Stimulated activated CD4-positive, alpha-beta T cell treated with anti-CD3 and anti-CD28 coated beads, Interleukin-1b, Interleukin-23, amount 100 ng/mL, for 1 hour (primary cell): ENCODE measurements at regions not wholly inside any gene's neighbourhood (a gene's known extent, or its start where the extent isn't known, plus 50 kb on each side); places are given as distances from the start of the nearest gene placed in this dataset.
"Not testable (repeated sequence)": the region's sequence is repeated elsewhere in the genome, so short reads cannot be mapped to it uniquely, and the experiment has no call there.

Source experiments
- DNase-seq, 2 donors: peaks; one replicate each; pipeline ENCODE4 v3.0.0-alpha.2; 2020; ENCODE audit warnings: low read depth in 2 of 2

GRCh38 chr10:43854007-43854406, 205.3 kb upstream of the ZNF32 start:
- no peak for DNase-seq

GRCh38 chr10:43853369-43853768, 204.7 kb upstream of the ZNF32 start:
- no peak for DNase-seq

GRCh38 chr10:43852644-43853214, 204.0 kb upstream of the ZNF32 start:
- no peak for DNase-seq

- DNase-seq = no peak
Measured at GRCh38 chr10:43852149-43852548, 203.5 kb upstream of the ZNF32 start.

- DNase-seq = no peak
Measured at GRCh38 chr10:43851030-43851429, 202.3 kb upstream of the ZNF32 start.

- DNase-seq = no peak
Measured at GRCh38 chr10:43849551-43849950, 200.9 kb upstream of the ZNF32 start.

GRCh38 chr10:43846968-43847367, 198.3 kb upstream of the ZNF32 start:
- DNase-seq = no peak

- peak in 1 of 2 donors; percentile 5 for DNase-seq
Measured at GRCh38 chr10:43846187-43846680, 197.6 kb upstream of the ZNF32 start.

- DNase-seq = no peak
Measured at GRCh38 chr10:43845121-43845520, 196.4 kb upstream of the ZNF32 start.

GRCh38 chr10:43844221-43844620, 195.5 kb upstream of the ZNF32 start:
- DNase-seq = no peak

GRCh38 chr10:43843321-43844101, 194.8 kb upstream of the ZNF32 start:
- no peak for DNase-seq

- no peak for DNase-seq
Measured at GRCh38 chr10:43842496-43842895, 193.8 kb upstream of the ZNF32 start.

- no peak for DNase-seq
Measured at GRCh38 chr10:43842072-43842471, 193.4 kb upstream of the ZNF32 start.

- DNase-seq = no peak
Measured at GRCh38 chr10:43839973-43840372, 191.3 kb upstream of the ZNF32 start.

GRCh38 chr10:43834751-43835150, 186.1 kb upstream of the ZNF32 start:
- not testable (repeated sequence) for DNase-seq

- DNase-seq = no peak
Measured at GRCh38 chr10:43827853-43828252, 179.2 kb upstream of the ZNF32 start.

- DNase-seq = no peak
Measured at GRCh38 chr10:43825984-43826383, 177.3 kb upstream of the ZNF32 start.

- DNase-seq = no peak
Measured at GRCh38 chr10:43825421-43825820, 176.7 kb upstream of the ZNF32 start.

GRCh38 chr10:43824934-43825333, 176.3 kb upstream of the ZNF32 start:
- no peak for DNase-seq

GRCh38 chr10:43822631-43823580, 174.2 kb upstream of the ZNF32 start:
- no peak for DNase-seq

- no peak for DNase-seq
Measured at GRCh38 chr10:43821103-43821502, 172.4 kb upstream of the ZNF32 start.

GRCh38 chr10:43820663-43821062, 172.0 kb upstream of the ZNF32 start:
- no peak for DNase-seq
